Activated naive CD4-positive, alpha-beta T cell treated with anti-CD3 and anti-CD28 coated beads for 36 hours (primary cell): ENCODE measurements at regions not wholly inside any gene's neighbourhood (a gene's known extent, or its start where the extent isn't known, plus 50 kb on each side); places are given as distances from the start of the nearest gene placed in this dataset.

Experiments used
- CTCF ChIA-PET: fragments of 350-600 bp; sonication (Branson Sonifier 250); formaldehyde crosslinking; loops from one replicate; lab custom pipeline; 2021; ENCODE audit warnings: antibody characterized with exemption; lab: Charles Lee
- DNase-seq: peaks from one replicate; pipeline ENCODE4 v3.0.0-alpha.2; 2020
- H3K27ac Mint-ChIP-seq: one replicate; pipeline ENCODE4 v1.8.0; 2021; ENCODE audit warnings: mild to moderate bottlenecking, mixed read lengths
- H3K27me3 Mint-ChIP-seq: one replicate; pipeline ENCODE4 v1.8.0; 2021; ENCODE audit warnings: low read depth, mixed read lengths
- H3K36me3 Mint-ChIP-seq: one replicate; pipeline ENCODE4 v1.8.0; 2021; ENCODE audit warnings: low read depth, mixed read lengths
- H3K4me1 Mint-ChIP-seq: one replicate; pipeline ENCODE4 v1.8.0; 2021; ENCODE audit warnings: low read depth, mixed read lengths
- H3K4me3 Mint-ChIP-seq: one replicate; pipeline ENCODE4 v1.8.0; 2021; ENCODE audit warnings: mild to moderate bottlenecking, moderate library complexity, mixed read lengths
- H3K9me3 Mint-ChIP-seq: one replicate; pipeline ENCODE4 v1.8.0; 2021; ENCODE audit warnings: mixed read lengths
- intact Hi-C: fragments of 100-400 bp; cut with micrococcal nuclease; formaldehyde crosslinking; loops from one replicate; pipeline ENCODE4 v1.15.1; 2023

DNA sequence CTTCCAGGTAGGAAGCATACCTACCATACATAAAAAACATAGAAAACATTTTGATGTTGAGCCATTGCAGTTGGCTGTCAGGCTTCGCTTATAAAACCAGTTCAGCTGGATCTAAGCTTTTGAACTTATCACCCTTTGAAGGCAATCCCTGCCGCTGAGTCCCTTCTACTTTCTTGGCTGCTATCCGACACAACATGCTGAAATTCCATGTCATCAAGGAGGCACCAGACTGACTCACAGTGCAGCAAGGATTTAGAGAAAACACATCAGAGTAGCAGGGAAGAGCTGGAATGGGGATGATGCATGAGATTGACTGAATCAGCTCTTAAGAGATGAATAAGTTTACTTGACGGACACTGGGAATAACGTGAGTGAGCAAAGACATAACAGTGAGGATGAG lies 135.0 kb upstream of the MAN1A1 start:
- intact Hi-C loops, result no loop called here
- Mint-ChIP-seq H3K4me3 (no peak overlapping the region), H3K27me3 (peaks cover 6% of the 10 kb centered on the region), H3K9me3 (peaks cover 2% of the 10 kb centered on the region), H3K27ac (no peak overlapping the region), H3K36me3 (no peaks in the 10 kb centered on the region), H3K4me1 (no peaks in the 10 kb centered on the region)
- CTCF ChIA-PET, result no interaction called here
- no peak for DNase-seq

DNA sequence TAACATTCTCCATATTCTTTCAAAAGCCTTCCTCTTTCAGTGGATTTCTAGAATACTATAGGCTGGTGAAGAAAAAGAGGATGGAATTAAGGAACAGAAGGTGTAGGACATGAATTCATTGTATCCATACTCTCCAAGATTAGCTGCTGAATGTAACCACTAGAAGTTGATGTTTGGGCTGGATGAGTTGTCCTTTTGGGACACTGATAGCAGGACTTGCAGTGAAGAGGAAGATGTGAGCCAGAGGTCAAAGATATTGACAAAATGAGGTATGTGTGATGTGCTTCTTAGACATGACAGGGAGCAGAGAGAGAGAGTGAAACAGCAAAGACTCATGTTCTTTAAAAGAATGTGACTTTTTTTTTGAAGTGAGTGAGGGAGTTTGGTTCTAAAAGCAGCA lies 134.3 kb upstream of the MAN1A1 start:
- CTCF ChIA-PET, result no interaction called here
- Mint-ChIP-seq H3K4me3 (no peak overlapping the region), H3K27me3 (peaks cover 4% of the 10 kb centered on the region), H3K4me1 (no peaks in the 10 kb centered on the region), H3K9me3 (peaks cover 2% of the 10 kb centered on the region), H3K36me3 (no peaks in the 10 kb centered on the region), H3K27ac (no peak overlapping the region)
- intact Hi-C loops, result no loop called here
- no peak for DNase-seq

DNA sequence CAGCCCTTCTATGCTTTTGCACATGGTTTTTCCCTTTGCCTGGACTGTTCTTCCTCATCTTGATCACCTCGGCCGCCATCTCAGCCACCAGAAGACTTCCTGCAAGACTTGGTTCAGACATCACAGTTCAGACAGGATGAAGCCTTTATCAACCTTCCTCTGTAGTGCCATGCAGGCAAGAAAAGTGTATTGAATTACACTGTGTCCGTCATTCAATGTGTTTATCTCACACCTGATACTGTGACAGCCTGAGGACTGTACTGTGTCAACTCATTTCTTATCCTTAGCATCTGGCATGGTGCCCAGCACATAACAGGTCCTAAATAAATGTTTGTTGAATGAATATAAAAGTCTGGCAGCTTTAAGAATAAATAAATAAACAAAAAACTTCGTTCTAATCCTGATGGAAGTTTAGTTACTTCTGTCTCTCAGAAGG lies 133.3 kb upstream of the MAN1A1 start:
- no peak for DNase-seq
- Mint-ChIP-seq H3K27ac (no peak overlapping the region), H3K36me3 (no peaks in the 10 kb centered on the region), H3K27me3 (peaks cover 4% of the 10 kb centered on the region), H3K4me1 (no peaks in the 10 kb centered on the region), H3K4me3 (no peak overlapping the region), H3K9me3 (peaks cover 2% of the 10 kb centered on the region)
- CTCF ChIA-PET, result no interaction called here
- intact Hi-C loops, result no loop called here

DNA sequence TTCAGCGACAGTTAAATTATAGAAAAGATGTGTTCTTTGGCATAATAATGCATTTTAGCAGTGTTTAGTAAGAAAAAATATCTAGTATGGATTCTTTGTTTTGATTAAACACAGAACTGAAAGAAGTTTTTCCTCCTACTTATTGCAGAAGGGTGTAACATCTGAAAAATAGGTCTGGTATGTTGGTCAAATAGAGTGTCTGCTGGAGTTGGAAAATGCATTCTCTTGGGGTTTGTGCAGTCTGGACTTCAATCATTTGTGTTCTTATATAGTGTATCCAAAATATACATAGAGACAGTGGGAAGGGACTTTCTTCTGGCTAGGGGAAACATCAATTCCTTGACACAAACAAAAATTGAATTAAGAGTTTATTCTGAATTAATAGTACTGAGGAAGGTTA lies 132.4 kb upstream of the MAN1A1 start:
- H3K4me1 Mint-ChIP-seq, result no peaks in the 10 kb centered on the region
- no peaks in the 10 kb centered on the region for H3K36me3 Mint-ChIP-seq
- H3K27me3 Mint-ChIP-seq, result peaks cover 4% of the 10 kb centered on the region
- H3K27ac Mint-ChIP-seq, result no peak overlapping the region
- DNase-seq, result no peak
- CTCF ChIA-PET, result no interaction called here
- H3K9me3 Mint-ChIP-seq, result peaks cover 2% of the 10 kb centered on the region
- intact Hi-C loops, result no loop called here
- H3K4me3 Mint-ChIP-seq, result no peak overlapping the region

DNA sequence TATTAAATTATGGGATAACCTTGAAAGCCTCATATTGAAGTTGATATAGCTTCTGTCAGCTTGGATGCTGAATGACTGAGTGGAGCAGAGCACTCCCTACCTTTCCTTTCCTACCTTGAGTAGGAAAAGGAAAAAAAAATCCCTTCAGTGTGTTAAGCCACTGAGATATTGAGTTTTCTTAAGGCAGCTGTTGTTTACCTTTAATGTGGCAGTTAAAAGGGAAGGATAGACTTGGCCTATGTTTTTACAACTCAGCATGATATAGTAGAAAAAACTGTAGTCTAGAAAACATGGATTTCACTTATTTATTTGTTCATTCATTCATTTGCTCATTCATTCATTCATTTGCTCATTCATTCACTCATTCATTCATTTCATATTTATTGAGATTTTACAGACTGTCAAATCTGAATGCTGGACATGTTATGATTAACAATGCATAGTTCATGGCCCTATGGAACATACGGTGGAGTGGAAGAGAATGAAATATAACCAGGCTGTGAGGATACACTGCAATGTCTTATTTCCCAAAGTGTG lies 131.5 kb upstream of the MAN1A1 start:
- no peak overlapping the region for H3K27ac Mint-ChIP-seq
- H3K4me1 Mint-ChIP-seq, result no peaks in the 10 kb centered on the region
- peaks cover under 1% of the 10 kb centered on the region for H3K9me3 Mint-ChIP-seq
- no peak for DNase-seq
- peaks cover 3% of the 10 kb centered on the region for H3K27me3 Mint-ChIP-seq
- H3K4me3 Mint-ChIP-seq, result no peak overlapping the region
- intact Hi-C loops, result no loop called here
- H3K36me3 Mint-ChIP-seq, result no peaks in the 10 kb centered on the region
- CTCF ChIA-PET, result no interaction called here

DNA sequence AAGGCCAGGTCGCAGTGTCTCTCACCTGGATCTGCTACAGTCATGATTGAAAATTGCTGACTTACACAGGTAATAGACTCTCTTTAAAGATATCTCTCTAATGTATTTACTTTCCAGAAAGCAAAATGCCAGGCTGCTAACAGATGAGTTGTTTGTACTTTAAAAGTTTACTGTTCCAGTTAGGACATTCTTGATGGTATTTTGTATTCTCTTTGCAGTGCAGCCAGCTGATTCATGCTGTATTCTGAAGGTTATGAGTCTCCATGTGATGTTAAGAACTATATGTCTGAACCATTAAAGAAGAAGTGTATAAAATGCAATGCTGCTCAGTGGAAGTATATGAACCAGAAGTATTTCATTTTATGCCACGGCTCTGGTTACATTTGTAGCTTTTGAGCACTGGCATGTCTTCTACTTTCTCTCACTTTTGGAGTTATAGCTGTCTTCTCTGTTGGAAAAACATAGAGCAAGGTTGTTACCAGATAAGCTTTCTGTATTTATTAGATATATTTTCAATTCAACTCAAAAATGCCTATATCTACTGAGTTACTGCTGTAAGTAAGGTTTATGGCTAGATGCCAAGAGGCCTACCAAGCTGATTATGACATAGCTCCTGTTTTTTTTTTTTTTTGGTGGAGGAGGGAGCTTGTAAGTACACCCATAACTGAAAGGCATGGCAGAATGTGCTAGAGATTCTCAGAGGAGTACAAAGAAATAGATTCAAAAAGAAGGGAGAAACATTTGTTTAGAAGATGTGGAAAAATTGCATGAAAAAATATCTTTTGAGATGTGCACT lies 130.5 kb upstream of the MAN1A1 start:
- Mint-ChIP-seq H3K4me3 (no peak overlapping the region), H3K4me1 (no peaks in the 10 kb centered on the region), H3K27ac (no peak overlapping the region), H3K9me3 (no peaks in the 10 kb centered on the region), H3K36me3 (no peaks in the 10 kb centered on the region), H3K27me3 (peaks cover 2% of the 10 kb centered on the region)
- CTCF ChIA-PET, result no interaction called here
- no peak for DNase-seq
- intact Hi-C loops, result no loop called here

DNA sequence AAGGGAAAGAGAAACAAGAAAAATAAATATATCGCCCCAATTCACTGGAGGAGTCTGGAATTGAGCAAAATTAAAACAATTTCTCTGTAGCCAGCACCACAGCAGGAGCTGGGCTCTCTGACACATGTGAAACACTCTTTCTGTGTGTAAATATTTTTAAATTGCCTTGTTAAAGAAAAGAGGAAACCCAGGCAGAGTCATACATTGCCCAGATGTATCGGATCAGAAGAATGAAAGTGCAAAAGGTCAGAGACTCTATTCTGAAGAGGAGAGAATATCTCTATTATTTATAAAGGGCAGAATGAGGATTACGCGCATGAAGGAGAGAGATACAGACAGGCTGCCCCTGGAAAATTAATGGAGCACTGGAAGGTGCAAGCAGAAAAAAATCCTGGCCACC lies 127.0 kb upstream of the MAN1A1 start:
- CTCF ChIA-PET, result no interaction called here
- intact Hi-C loops, result no loop called here
- no peaks in the 10 kb centered on the region for H3K27me3 Mint-ChIP-seq
- no peaks in the 10 kb centered on the region for H3K36me3 Mint-ChIP-seq
- no peak overlapping the region for H3K4me3 Mint-ChIP-seq
- no peak overlapping the region for H3K27ac Mint-ChIP-seq
- DNase-seq, result no peak
- no peaks in the 10 kb centered on the region for H3K4me1 Mint-ChIP-seq
- peaks cover 3% of the 10 kb centered on the region for H3K9me3 Mint-ChIP-seq

DNA sequence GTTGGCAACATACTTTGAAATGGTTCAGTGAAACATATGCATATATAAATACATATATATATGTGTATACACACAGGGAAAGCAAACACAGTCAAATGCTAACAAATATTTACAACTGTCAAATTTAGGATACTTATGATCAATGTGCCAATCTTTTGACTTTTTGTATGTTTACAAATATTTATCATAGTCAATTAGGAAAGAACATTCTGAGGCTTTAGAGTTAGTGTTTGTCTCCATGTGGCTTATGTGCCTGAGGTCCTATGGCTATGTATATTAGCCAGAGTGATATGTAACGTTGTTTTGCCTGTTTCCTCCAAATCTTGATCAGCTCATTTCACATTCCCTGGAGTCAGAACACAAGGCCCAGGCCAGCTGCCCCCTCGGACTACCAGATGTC lies 126.5 kb upstream of the MAN1A1 start:
- no peak for DNase-seq
- Mint-ChIP-seq H3K4me1 (no peaks in the 10 kb centered on the region), H3K27ac (no peak overlapping the region), H3K36me3 (no peaks in the 10 kb centered on the region), H3K27me3 (no peaks in the 10 kb centered on the region), H3K9me3 (peaks cover 3% of the 10 kb centered on the region), H3K4me3 (no peak overlapping the region)
- CTCF ChIA-PET, result no interaction called here
- intact Hi-C loops, result no loop called here

DNA sequence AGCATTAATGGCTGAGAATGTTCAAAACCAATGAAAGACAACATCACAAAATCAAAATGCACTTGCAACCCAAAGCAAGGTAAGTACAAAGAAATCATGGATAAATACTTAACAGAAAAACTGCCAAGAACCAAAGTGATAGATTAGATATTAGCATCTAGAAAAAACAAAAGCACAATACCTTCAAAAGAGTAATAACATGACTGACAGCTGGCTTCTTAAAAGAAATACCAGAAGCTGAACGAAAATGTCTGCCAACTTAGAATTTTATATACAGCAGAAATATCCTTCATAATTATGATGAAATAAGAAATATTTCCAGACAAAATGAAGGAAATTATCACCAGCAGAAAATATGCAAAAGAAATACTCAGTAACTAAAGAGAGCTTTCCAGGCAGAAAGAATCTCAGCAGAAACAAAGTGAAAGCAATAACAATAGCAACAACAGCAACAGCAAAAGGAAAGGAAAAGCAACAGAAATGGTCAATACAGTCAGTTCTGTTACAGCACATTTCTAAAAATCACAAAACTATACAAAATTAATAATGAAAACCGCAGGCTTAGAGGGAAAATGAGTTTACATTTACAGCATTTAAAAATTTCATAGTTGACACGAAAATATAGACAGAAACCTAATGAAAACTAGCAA lies 121.5 kb upstream of the MAN1A1 start:
- intact Hi-C loops, result no loop called here
- no peak overlapping the region for H3K4me3 Mint-ChIP-seq
- H3K36me3 Mint-ChIP-seq, result no peaks in the 10 kb centered on the region
- H3K27me3 Mint-ChIP-seq, result no peaks in the 10 kb centered on the region
- no peak overlapping the region for H3K27ac Mint-ChIP-seq
- CTCF ChIA-PET, result interaction anchor here (0.7 kb wide), 1 partner anchor 20 kb away, joined by 3 read pairs; no protein-coding TSS in a partner anchor
- peaks cover 4% of the 10 kb centered on the region for H3K4me1 Mint-ChIP-seq
- DNase-seq, result no peak
- peaks cover 5% of the 10 kb centered on the region for H3K9me3 Mint-ChIP-seq

DNA sequence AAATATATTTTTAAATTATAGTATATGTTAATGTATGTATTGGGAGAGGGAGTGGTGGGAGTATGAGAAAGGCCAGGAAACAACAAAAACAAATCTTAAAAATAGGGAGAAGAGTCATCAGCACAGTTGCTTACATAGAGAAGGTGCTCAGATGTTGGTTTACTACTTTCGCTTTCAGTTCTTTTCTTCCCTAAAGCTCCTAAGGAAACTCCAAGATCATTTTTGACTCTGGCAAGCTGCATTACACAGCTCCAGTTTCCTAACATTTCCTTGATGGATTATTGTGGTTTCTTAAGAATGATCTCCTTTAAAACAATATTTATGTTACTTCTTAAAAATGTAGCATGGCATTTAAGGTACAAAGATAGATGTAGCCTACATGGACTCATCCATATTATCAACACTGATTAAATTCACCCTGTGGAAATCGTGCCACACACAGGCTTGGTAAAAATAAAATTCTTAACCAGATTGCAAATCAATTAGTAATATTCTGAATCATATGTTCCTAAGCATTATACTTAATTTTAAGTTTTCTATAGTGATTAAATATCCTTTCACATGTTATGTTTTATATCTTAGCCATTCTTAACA lies 118.0 kb upstream of the MAN1A1 start:
- Mint-ChIP-seq H3K4me3 (no peak overlapping the region), H3K27ac (no peak overlapping the region), H3K36me3 (no peaks in the 10 kb centered on the region), H3K9me3 (peaks cover 4% of the 10 kb centered on the region), H3K27me3 (no peaks in the 10 kb centered on the region), H3K4me1 (peaks cover 7% of the 10 kb centered on the region)
- no peak for DNase-seq
- intact Hi-C loops, result no loop called here
- CTCF ChIA-PET, result interaction anchor here (1.0 kb wide), 1 partner anchor 319 kb away, joined by 4 read pairs; no protein-coding TSS in a partner anchor

DNA sequence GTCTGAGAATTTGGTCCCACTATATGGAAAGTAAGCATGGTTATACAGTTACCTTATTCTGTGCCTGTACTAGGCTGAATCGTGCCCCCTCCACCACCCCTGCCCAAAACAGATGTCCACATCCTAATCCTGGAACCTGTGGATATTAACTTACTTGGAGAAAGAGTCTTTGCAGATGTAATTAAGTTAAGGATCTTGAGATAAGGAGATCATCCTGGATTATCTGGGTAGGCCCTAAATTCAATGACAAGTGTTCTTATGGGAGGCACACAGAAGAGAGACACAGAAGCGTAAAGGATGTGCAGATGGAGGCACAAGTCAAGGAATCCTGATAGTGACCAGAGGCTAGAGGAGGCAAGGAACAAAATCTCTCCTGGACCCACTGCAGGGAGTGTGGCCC lies 116.7 kb upstream of the MAN1A1 start:
- H3K4me3 Mint-ChIP-seq, result no peak overlapping the region
- CTCF ChIA-PET, result no interaction called here
- no peaks in the 10 kb centered on the region for H3K36me3 Mint-ChIP-seq
- intact Hi-C loops, result no loop called here
- H3K9me3 Mint-ChIP-seq, result peaks cover 4% of the 10 kb centered on the region
- no peaks in the 10 kb centered on the region for H3K27me3 Mint-ChIP-seq
- H3K4me1 Mint-ChIP-seq, result peaks cover 7% of the 10 kb centered on the region
- no peak for DNase-seq
- no peak overlapping the region for H3K27ac Mint-ChIP-seq

DNA sequence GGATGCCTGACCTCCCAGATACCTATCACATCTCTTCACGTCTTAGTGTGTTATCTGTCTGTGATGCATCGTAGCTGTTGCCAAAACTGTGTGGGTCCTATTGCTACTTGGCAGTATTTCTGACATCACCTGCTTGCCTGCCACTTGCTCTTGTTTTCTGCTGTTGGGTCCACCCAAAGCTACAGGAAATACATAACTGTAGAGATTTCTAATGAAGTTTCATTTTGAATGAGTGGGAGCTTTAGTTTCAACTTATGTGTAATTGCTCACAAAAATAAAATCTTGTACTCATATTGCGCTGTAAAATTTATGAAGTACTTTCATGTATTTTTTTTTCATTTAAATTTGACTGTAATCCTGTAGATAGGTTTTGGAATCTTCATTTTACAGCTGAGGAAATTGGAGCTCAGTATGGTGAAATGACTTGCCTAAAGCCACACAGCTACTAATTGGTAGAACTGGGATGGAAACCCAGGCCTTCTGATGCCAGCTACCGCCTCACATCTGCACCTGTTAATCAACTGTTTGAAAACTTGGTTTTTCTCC lies 113.6 kb upstream of the MAN1A1 start:
- no peaks in the 10 kb centered on the region for H3K36me3 Mint-ChIP-seq
- no peaks in the 10 kb centered on the region for H3K27me3 Mint-ChIP-seq
- peaks cover 7% of the 10 kb centered on the region for H3K4me1 Mint-ChIP-seq
- DNase-seq, result peak; percentile 19
- CTCF ChIA-PET, result interaction anchor here (0.6 to 1.0 kb wide), 3 partner anchors 69 to 171 kb away, joined by 3 read pairs; no protein-coding TSS in a partner anchor
- no peak overlapping the region for H3K4me3 Mint-ChIP-seq
- intact Hi-C loops, result no loop called here
- peaks cover 5% of the 10 kb centered on the region for H3K9me3 Mint-ChIP-seq
- no peak overlapping the region for H3K27ac Mint-ChIP-seq
